Right atrium auricular region (tissue), 2 donors: ENCODE measurements at regions not wholly inside any gene's neighbourhood (a gene's known extent, or its start where the extent isn't known, plus 50 kb on each side); places are given as distances from the start of the nearest gene placed in this dataset.

Experiments
- DNase-seq: peaks from one replicate; pipeline ENCODE4 v3.0.0-alpha.2; 2019; ENCODE audit warnings: low spot score
- H3K27ac ChIP-seq, 2 donors: fragments of 200-600 bp; sonication (generic); 1 replicate in 1 of 2; 2 replicates in 1 of 2; pipeline ENCODE4 v1.5.1; 2016 to 2019
- H3K27me3 ChIP-seq, 2 donors: fragments of 200-600 bp; sonication (generic); one replicate each; pipeline versions ENCODE4 v1.5.1 to v1.6.0; 2017 to 2019
- H3K36me3 ChIP-seq: fragments of 200-600 bp; sonication (generic); one replicate; pipeline ENCODE4 v1.5.1; 2016
- H3K4me1 ChIP-seq, 2 donors: fragments of 200-600 bp; sonication (generic); one replicate each; pipeline versions ENCODE4 v1.5.1 to v1.6.0; 2017 to 2019
- H3K4me3 ChIP-seq, 2 donors: fragments of 200-600 bp; sonication (generic); 1 replicate in 1 of 2; 2 replicates in 1 of 2; pipeline ENCODE4 v1.5.1; 2017 to 2019; ENCODE audit warnings: mild to moderate bottlenecking in 1 of 2, moderate library complexity in 1 of 2
- H3K9me3 ChIP-seq, 2 donors: fragments of 200-600 bp; sonication (generic); one replicate each; pipeline ENCODE4 v1.5.1; 2019
- TF ChIP-seq, protein P1 (sequence below), 2 donors: fragments of 200-600 bp; sonication (generic); IDR thresholded peaks; one replicate each; pipeline ENCODE4 v1.5.1; 2019; ENCODE audit warnings: antibody characterized with exemption in 2 of 2

DNA sequence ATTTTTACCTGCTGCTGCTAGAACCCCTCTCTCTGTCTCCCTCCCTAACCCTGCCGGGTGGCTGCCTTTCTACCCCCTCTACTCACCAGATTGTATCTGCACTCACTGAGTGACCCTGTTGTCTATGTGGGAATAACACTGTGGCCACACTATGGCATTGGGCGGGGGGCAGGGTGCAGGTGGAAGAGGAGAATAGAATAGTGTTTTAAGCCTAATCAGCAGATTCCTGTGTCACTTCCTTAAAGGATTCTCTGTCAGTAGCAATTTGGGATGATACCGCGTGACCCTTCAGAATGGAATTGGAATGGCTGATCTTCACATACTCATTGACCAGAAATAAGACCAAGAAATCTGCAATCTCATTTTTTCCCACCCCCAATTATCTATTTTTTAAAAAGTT is 67.1 kb upstream of the ANKRD1 start:
- Histone ChIP-seq H3K4me1 (peaks cover 0 to 26% of the 10 kb centered on the region in 2 donors), H3K27me3 (no peaks in the 10 kb centered on the region), H3K9me3 (no peaks in the 10 kb centered on the region)

DNA sequence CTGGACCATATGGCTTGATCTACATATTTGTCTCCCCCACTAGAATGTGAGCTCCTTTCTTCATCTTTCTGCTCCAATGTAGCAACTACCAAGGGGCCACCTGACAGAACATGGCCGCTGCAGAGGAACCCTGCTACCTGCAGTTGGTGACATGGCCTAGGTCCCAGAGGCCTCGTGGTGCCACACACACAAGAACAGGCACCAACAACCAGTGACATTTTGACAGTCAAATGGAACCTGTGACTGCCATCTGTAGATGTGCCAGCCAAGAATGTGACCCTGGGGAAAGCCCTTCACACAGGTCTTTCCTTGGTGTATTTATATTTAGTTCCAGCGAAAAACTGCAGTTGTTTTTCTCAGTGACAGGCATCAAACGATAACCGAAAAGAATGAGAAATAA is 67.9 kb upstream of the ANKRD1 start:
- TF ChIP-seq, protein P1, sequence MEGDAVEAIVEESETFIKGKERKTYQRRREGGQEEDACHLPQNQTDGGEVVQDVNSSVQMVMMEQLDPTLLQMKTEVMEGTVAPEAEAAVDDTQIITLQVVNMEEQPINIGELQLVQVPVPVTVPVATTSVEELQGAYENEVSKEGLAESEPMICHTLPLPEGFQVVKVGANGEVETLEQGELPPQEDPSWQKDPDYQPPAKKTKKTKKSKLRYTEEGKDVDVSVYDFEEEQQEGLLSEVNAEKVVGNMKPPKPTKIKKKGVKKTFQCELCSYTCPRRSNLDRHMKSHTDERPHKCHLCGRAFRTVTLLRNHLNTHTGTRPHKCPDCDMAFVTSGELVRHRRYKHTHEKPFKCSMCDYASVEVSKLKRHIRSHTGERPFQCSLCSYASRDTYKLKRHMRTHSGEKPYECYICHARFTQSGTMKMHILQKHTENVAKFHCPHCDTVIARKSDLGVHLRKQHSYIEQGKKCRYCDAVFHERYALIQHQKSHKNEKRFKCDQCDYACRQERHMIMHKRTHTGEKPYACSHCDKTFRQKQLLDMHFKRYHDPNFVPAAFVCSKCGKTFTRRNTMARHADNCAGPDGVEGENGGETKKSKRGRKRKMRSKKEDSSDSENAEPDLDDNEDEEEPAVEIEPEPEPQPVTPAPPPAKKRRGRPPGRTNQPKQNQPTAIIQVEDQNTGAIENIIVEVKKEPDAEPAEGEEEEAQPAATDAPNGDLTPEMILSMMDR (IDR thresholded peaks at IDR 0.05): no peak
- no peak overlapping the region for H3K4me3 ChIP-seq
- H3K36me3 ChIP-seq: peaks cover 42% of the 10 kb centered on the region
- no peak for DNase-seq
- no peaks in the 10 kb centered on the region for H3K9me3 ChIP-seq
- no peaks in the 10 kb centered on the region for H3K27me3 ChIP-seq
- H3K27ac ChIP-seq: peak overlapping the region; percentile 71 to 73
- H3K4me1 ChIP-seq: peaks cover 0 to 26% of the 10 kb centered on the region in 2 donors

More for the DNA sequence above, 67.1 kb upstream of the ANKRD1 start:
- Histone ChIP-seq H3K4me3 (no peak overlapping the region), H3K36me3 (peaks cover 48% of the 10 kb centered on the region), H3K27ac (peak overlapping the region; percentile 71 to 73)
- no peak for DNase-seq
- TF ChIP-seq, protein P1 (IDR thresholded peaks at IDR 0.05): no peak

DNA sequence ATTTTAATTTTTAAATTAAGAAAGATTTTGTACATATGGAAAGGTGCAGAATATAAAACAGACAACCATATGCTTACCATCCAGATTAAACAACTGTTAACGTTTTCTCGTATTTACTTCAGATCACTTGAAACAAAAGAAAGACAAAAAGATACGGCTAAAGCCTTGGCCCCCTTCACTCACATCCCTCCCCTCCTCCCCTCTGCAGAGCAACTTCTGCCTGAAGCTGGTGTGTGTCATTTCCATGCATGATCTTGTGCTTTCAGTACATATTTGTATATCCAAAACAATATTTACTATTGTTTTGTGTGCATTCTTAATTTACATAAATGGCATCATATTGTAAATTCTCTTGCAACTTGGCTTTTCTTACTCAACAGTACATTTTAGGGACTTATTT is 68.5 kb upstream of the ANKRD1 start:
- DNase-seq: no peak
- no peaks in the 10 kb centered on the region for H3K9me3 ChIP-seq
- H3K4me3 ChIP-seq: no peak overlapping the region
- H3K27ac ChIP-seq: peak overlapping the region; percentile 71 to 73
- peaks cover 0 to 22% of the 10 kb centered on the region in 2 donors for H3K4me1 ChIP-seq
- peaks cover 42% of the 10 kb centered on the region for H3K36me3 ChIP-seq
- TF ChIP-seq, protein P1 (IDR thresholded peaks at IDR 0.05): no peak
- no peaks in the 10 kb centered on the region for H3K27me3 ChIP-seq

DNA sequence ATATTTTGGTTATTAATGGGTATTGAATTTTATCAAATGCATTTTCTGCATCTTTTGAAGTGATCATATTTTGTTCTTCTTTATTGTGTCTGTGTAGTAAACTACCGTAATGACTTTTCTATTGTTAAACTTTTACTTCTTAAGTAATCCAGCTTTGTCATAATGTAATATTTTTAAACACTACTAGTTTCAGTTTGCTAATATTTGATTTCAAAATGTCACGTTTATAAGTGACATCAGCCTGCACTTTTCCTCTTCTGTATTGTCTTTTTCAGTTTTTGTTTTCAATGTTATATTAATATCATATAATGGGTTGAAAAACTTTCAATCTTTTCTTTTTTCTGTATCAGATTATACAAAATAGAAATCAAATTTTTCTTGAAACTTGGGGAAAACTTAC is 71.6 kb upstream of the ANKRD1 start:
- H3K27me3 ChIP-seq: no peaks in the 10 kb centered on the region

DNA sequence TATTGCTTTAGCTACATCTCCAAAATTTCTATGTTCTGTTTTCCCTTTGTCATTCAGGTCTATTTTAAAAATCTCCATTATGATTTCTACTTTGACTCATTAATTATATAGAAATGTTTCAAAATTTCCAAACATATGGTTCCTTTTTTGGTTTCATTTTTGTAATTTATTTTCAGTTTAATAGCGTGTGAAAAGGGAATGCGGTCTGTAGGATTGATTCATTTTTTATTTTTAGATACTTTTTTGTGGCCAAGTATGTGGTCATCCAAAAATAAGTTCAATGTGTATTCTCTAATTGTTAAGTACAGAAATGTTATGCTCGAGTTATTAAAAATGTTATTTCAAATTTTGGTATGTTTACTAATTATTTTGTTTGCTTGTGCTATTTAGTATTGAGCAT is 72.5 kb upstream of the ANKRD1 start:
- Histone ChIP-seq H3K27ac (peak overlapping the region; percentile 20 to 32), H3K27me3 (no peaks in the 10 kb centered on the region)
- no peak for DNase-seq

More for the DNA sequence above, 71.6 kb upstream of the ANKRD1 start:
- H3K36me3 ChIP-seq: peaks cover 35% of the 10 kb centered on the region
- H3K9me3 ChIP-seq: no peaks in the 10 kb centered on the region
- H3K4me1 ChIP-seq: peaks cover 0 to 10% of the 10 kb centered on the region in 2 donors
- H3K4me3 ChIP-seq: no peak overlapping the region
- H3K27ac ChIP-seq: peak overlapping the region; percentile 20 to 32
- TF ChIP-seq, protein P1 (IDR thresholded peaks at IDR 0.05): no peak
- DNase-seq: no peak

More for the DNA sequence above, 72.5 kb upstream of the ANKRD1 start:
- TF ChIP-seq, protein P1 (IDR thresholded peaks at IDR 0.05): no peak
- Histone ChIP-seq H3K36me3 (peaks cover 35% of the 10 kb centered on the region), H3K4me3 (no peak overlapping the region), H3K4me1 (peaks cover 0 to 10% of the 10 kb centered on the region in 2 donors), H3K9me3 (no peaks in the 10 kb centered on the region)
